ENCODE measurements at regions not wholly inside any gene's neighbourhood (a gene's known extent, or its start where the extent isn't known, plus 50 kb on each side); places are given as distances from the start of the nearest gene placed in this dataset.

DNA sequence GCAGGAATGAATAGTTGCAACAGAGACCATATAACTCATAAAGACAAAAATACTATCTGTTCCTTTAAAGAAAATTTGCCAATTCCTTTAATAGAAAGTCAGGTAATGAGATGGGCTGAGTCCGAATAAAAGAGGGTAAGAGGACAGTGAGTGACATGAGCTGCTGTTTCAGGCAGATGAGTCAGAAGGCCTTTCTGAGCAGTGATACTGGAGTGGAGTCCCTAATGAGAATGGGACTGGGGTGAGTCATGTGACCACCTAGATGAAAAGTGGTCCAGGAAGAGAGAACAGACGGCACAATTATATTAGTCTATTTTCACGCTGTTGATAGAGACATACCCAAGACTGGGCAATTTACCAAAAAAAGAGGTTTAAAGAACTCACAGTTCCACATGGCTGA lies 393.7 kb downstream of the BCL11B start:
- ChIA-PET CTCF (no interaction called here), POLR2A (no interaction called here)
- H3K4me3 ChIP-seq (ENCODE audit: low read depth, low read length) = no peak overlapping the region
- no peak for DNase-seq (ENCODE audit: low read depth)
- H3K36me3 ChIP-seq (ENCODE audit: control insufficient read depth, insufficient read depth, low read length) = no peaks in the 10 kb centered on the region
- no peaks in the 10 kb centered on the region for H3K27me3 ChIP-seq (ENCODE audit: control insufficient read depth, insufficient read depth, low read length)
- TF ChIP-seq CTCF (IDR thresholded peaks at IDR 0.05; ENCODE audit: insufficient read depth, low read depth, low read length) = no peak

DNA sequence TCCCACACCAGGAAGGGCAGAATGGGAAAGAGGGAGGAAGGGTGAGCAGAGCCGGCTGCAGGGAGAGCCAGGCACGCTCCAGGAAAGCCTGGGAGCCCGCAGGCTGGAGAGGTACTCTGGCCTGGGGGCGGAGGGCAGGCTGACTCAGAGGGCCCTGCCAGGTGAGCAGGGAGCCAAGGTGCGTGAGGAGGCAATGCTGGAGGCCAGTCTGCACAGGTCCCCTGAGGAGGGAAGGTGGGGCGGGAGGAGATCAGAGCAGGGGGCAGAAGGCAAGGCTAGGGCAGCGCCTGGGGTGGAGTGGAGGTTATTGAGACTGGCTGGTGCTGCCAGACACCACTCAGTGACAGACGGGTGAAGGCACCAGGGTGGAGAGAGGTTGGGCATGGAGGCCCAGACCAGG lies 385.0 kb downstream of the BCL11B start:
- no peaks in the 10 kb centered on the region for H3K27me3 ChIP-seq (ENCODE audit: control insufficient read depth, insufficient read depth, low read length)
- ChIA-PET POLR2A (no interaction called here), CTCF (no interaction called here)
- H3K36me3 ChIP-seq (ENCODE audit: control insufficient read depth, insufficient read depth, low read length) = no peaks in the 10 kb centered on the region
- H3K4me3 ChIP-seq (ENCODE audit: low read depth, low read length) = no peak overlapping the region
- no peak for TF ChIP-seq CTCF (IDR thresholded peaks at IDR 0.05; ENCODE audit: insufficient read depth, low read depth, low read length)
- DNase-seq (ENCODE audit: low read depth) = no peak

DNA sequence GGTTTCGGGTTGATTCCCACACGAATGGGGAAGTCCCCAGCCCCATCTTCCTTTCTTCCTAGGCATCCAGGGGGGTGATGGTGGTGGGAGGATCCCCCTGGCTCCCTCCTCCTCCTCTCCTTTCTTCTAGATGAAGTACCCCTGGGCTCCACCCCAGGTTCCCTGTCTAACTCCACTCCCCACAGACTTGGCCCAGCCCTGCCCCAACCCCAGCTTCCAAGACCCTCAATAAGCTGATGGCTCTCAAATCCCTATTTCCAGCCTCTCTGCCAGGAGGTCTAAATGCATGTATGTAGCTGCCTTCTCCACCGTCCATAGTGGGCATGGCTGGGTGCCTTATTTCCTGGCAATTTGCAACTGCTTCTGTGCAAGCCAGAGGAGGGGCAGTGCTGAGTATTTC lies 383.7 kb downstream of the BCL11B start:
- ChIA-PET CTCF (no interaction called here), POLR2A (no interaction called here)
- Histone ChIP-seq H3K4me3 (ENCODE audit: low read depth, low read length) (no peak overlapping the region), H3K36me3 (ENCODE audit: control insufficient read depth, insufficient read depth, low read length) (no peaks in the 10 kb centered on the region), H3K27me3 (ENCODE audit: control insufficient read depth, insufficient read depth, low read length) (no peaks in the 10 kb centered on the region)
- no peak for TF ChIP-seq CTCF (IDR thresholded peaks at IDR 0.05; ENCODE audit: insufficient read depth, low read depth, low read length)
- no peak for DNase-seq (ENCODE audit: low read depth)

DNA sequence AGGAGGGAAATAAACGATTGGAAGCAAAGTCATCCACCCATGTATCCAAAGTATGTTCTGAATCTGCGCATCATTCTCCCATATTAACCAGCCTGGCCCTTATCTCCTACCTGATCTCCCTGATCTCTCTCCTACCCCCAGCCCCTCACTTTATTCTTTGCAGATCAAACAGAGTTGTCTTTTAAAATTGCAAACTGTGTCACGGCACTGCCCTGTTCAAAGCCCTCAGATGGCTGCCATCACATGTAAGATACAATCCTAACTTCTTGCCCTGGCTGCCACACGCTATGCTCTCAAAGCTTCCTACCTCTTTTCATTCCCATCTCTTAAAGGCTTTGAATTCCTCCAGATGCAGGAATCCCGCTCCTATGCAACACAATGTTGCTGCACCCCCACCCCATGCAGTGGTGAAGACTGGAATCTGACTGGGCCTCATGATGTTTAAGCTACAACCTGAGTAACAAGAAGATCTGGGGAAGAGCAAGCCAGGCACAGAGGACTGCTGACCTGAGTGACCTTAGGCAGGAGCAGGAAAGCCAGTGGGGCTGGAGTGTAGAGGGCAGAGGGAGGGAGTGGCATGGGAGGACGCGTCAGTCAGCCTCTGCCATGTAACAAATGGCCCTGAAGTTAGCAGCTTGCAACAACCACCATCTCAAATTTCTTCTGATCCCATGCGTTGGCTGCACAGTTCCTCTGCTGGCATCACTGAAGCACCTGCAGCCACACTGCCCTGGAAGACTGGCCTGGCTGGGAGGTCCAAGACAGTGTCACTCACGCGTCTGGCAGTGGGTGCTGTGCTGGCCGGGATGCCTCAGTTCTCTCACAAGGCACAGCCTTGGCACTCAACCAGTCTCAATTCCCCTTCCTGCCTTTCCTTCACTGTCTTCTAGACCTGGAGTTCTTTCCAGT lies 382.8 kb downstream of the BCL11B start:
- ChIA-PET CTCF (no interaction called here), POLR2A (no interaction called here)
- no peaks in the 10 kb centered on the region for H3K27me3 ChIP-seq (ENCODE audit: control insufficient read depth, insufficient read depth, low read length)
- H3K36me3 ChIP-seq (ENCODE audit: control insufficient read depth, insufficient read depth, low read length) = no peaks in the 10 kb centered on the region
- no peak for DNase-seq (ENCODE audit: low read depth)
- no peak for TF ChIP-seq CTCF (IDR thresholded peaks at IDR 0.05; ENCODE audit: insufficient read depth, low read depth, low read length)
- no peak overlapping the region for H3K4me3 ChIP-seq (ENCODE audit: low read depth, low read length)

DNA sequence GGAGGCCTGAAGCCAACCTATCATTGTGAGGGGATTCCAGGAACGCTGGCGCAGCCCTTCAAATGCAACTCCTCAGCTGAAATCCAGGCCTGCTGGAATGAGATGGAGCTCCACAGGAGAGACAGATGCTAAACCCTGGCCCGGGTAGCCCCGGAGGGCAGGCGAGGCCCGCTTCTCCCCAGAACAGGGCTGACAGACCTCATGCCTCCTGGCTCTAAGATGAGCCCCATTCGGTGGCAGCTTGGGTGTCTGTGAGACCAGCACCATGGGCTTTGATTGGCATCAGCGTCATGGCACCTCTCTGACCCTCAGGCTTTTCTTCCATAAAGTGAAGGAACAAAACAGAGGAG lies 382.2 kb downstream of the BCL11B start:
- no peak for TF ChIP-seq CTCF (IDR thresholded peaks at IDR 0.05; ENCODE audit: insufficient read depth, low read depth, low read length)
- POLR2A ChIA-PET = no interaction called here
- CTCF ChIA-PET = no interaction called here

More for the DNA sequence above, 382.2 kb downstream of the BCL11B start:
- no peak for DNase-seq (ENCODE audit: low read depth)
- Histone ChIP-seq H3K36me3 (ENCODE audit: control insufficient read depth, insufficient read depth, low read length) (no peaks in the 10 kb centered on the region), H3K27me3 (ENCODE audit: control insufficient read depth, insufficient read depth, low read length) (no peaks in the 10 kb centered on the region), H3K4me3 (ENCODE audit: low read depth, low read length) (no peak overlapping the region)
